Effector memory CD4-positive, alpha-beta T cell (primary cell): ENCODE measurements at regions not wholly inside any gene's neighbourhood (a gene's known extent, or its start where the extent isn't known, plus 50 kb on each side); places are given as distances from the start of the nearest gene placed in this dataset.

ENCODE experiments used
- DNase-seq, 3 donors: peaks; one replicate each; pipeline ENCODE4 v3.0.0-alpha.2; 2020
- H3K27ac ChIP-seq: 2 replicates; pipeline ENCODE4 v1.7.0; 2013; ENCODE audit warnings: mild to moderate bottlenecking, low read length, moderate library complexity; ENCODE audit not compliant: insufficient read depth, poor library complexity, severe bottlenecking
- H3K27me3 ChIP-seq: replicated peaks from 2 replicates; pipeline ENCODE4 v1.7.0; 2013; ENCODE audit warnings: mild to moderate bottlenecking, low read length; ENCODE audit not compliant: insufficient read depth, control insufficient read depth, poor library complexity, severe bottlenecking
- H3K36me3 ChIP-seq: 2 replicates; pipeline ENCODE4 v1.7.0; 2013; ENCODE audit warnings: mild to moderate bottlenecking, low read length, moderate library complexity; ENCODE audit not compliant: control insufficient read depth, insufficient read depth
- H3K4me1 ChIP-seq: 2 replicates; pipeline ENCODE4 v1.7.0; 2013; ENCODE audit warnings: low read length, mild to moderate bottlenecking; ENCODE audit not compliant: control insufficient read depth, insufficient read depth, poor library complexity, severe bottlenecking
- H3K4me3 ChIP-seq: 2 replicates; pipeline ENCODE4 v1.7.0; 2013; ENCODE audit warnings: low read length, low read depth, mild to moderate bottlenecking; ENCODE audit not compliant: insufficient read depth, poor library complexity, severe bottlenecking
- H3K9me3 ChIP-seq: 2 replicates; pipeline ENCODE4 v1.7.0; 2013; ENCODE audit warnings: mild to moderate bottlenecking, low read length, moderate library complexity; ENCODE audit not compliant: control insufficient read depth

DNA sequence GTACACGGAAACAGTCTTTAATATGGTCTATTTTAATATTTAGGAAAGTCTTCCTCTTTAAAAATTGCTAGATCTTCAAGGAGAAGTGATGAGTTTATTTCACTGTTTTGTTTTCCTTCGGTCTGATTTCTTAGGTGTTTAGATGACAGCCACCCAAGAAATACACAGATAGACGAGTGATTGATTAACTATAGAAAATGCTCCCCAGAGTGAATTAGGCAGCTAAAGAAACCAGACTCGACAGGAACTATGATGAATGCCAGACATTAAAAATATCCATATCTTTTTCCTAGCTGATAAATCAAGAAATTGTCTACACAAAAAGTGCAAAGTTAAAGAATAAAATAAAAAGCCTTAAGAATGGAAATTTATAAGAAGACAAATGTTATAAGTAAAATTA is 888.7 kb upstream of the CNTNAP5 start:
- Histone ChIP-seq H3K27me3 (no peaks in the 10 kb centered on the region), H3K4me1 (no peaks in the 10 kb centered on the region), H3K9me3 (no peaks in the 10 kb centered on the region), H3K27ac (no peak overlapping the region), H3K36me3 (no peaks in the 10 kb centered on the region), H3K4me3 (no peak overlapping the region)
- no peak for DNase-seq

GRCh38 chr2:123144082-123144481 is 881.0 kb upstream of the CNTNAP5 start:
- Histone ChIP-seq H3K27ac (no peak overlapping the region), H3K36me3 (no peaks in the 10 kb centered on the region), H3K9me3 (no peaks in the 10 kb centered on the region), H3K27me3 (no peaks in the 10 kb centered on the region), H3K4me3 (no peak overlapping the region), H3K4me1 (no peaks in the 10 kb centered on the region)
- DNase-seq, result no peak

- no peaks in the 10 kb centered on the region for H3K9me3 ChIP-seq
- H3K27me3 ChIP-seq, result no peaks in the 10 kb centered on the region
- H3K4me3 ChIP-seq, result no peak overlapping the region
- H3K36me3 ChIP-seq, result no peaks in the 10 kb centered on the region
- DNase-seq, result no peak
- H3K27ac ChIP-seq, result no peak overlapping the region
- H3K4me1 ChIP-seq, result no peaks in the 10 kb centered on the region
Observed at GRCh38 chr2:123153041-123153440, 872.0 kb upstream of the CNTNAP5 start.

DNA sequence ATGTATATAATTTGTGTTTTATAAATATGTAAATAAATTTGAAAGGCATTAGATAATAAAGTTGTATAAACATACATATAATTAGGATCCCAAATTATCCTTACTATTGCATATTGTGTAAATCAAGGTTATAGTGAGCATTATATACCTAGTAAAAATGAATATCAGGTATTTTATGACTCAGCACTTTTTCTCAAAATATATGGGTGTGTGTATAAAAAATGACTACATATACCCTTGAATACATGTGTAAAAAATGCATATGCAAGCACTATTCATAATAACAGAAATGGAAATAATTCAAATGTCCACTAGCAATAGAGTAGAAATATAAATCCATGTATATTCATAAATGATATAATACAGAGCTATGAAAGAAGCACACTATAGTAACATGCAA is 870.9 kb upstream of the CNTNAP5 start:
- Histone ChIP-seq H3K4me1 (no peaks in the 10 kb centered on the region), H3K4me3 (no peak overlapping the region), H3K9me3 (no peaks in the 10 kb centered on the region), H3K27me3 (no peaks in the 10 kb centered on the region), H3K27ac (no peak overlapping the region), H3K36me3 (no peaks in the 10 kb centered on the region)
- no peak for DNase-seq

- Histone ChIP-seq H3K4me3 (no peak overlapping the region), H3K27ac (no peak overlapping the region), H3K4me1 (no peaks in the 10 kb centered on the region), H3K9me3 (no peaks in the 10 kb centered on the region), H3K36me3 (no peaks in the 10 kb centered on the region), H3K27me3 (no peaks in the 10 kb centered on the region)
- DNase-seq, result no peak
Observed at GRCh38 chr2:123157016-123157415, 868.1 kb upstream of the CNTNAP5 start.

DNA sequence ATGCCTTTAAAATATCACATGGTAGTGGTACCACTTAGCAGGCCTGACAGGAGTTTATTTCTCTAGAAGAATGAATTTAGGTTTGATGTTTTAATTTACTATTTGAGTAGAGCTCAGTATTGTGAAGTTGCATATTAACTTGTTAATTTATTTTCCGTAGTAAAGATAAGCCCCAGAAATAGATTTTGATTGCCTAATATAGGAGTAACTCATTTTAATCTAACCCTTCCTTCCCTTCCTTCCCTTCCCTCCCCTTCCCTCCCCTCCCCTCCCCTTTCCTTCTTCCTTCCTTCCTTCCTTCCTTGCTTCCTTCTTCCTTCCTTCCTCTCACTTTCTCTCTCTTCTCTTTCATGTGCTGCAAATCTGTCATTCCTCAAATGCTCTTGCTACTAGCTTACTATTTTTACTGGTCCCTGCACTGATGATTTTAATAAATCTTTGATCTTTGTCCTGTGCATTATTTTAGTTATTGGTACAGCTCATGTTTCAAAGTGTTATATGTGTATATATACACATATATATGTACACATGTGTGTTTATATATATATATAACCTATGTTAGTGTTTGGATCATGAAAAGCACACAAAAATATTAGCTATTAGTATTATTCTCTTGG is 862.6 kb upstream of the CNTNAP5 start:
- H3K36me3 ChIP-seq, result no peaks in the 10 kb centered on the region
- no peaks in the 10 kb centered on the region for H3K9me3 ChIP-seq
- no peaks in the 10 kb centered on the region for H3K4me1 ChIP-seq
- no peaks in the 10 kb centered on the region for H3K27me3 ChIP-seq
- no peak overlapping the region for H3K27ac ChIP-seq
- H3K4me3 ChIP-seq, result no peak overlapping the region
- no peak for DNase-seq

- DNase-seq, result no peak
- Histone ChIP-seq H3K4me1 (no peaks in the 10 kb centered on the region), H3K4me3 (no peak overlapping the region), H3K9me3 (no peaks in the 10 kb centered on the region), H3K36me3 (no peaks in the 10 kb centered on the region), H3K27me3 (no peaks in the 10 kb centered on the region), H3K27ac (no peak overlapping the region)
Observed at GRCh38 chr2:123163398-123163797, 861.7 kb upstream of the CNTNAP5 start.

- Histone ChIP-seq H3K36me3 (no peaks in the 10 kb centered on the region), H3K4me3 (no peak overlapping the region), H3K27me3 (no peaks in the 10 kb centered on the region), H3K9me3 (no peaks in the 10 kb centered on the region), H3K27ac (no peak overlapping the region), H3K4me1 (no peaks in the 10 kb centered on the region)
- no peak for DNase-seq
Observed at GRCh38 chr2:123164216-123164615, 860.9 kb upstream of the CNTNAP5 start.

GRCh38 chr2:123165616-123166015 is 859.5 kb upstream of the CNTNAP5 start:
- Histone ChIP-seq H3K36me3 (no peaks in the 10 kb centered on the region), H3K4me3 (no peak overlapping the region), H3K9me3 (no peaks in the 10 kb centered on the region), H3K4me1 (no peaks in the 10 kb centered on the region), H3K27ac (no peak overlapping the region), H3K27me3 (no peaks in the 10 kb centered on the region)
- DNase-seq, result no peak

DNA sequence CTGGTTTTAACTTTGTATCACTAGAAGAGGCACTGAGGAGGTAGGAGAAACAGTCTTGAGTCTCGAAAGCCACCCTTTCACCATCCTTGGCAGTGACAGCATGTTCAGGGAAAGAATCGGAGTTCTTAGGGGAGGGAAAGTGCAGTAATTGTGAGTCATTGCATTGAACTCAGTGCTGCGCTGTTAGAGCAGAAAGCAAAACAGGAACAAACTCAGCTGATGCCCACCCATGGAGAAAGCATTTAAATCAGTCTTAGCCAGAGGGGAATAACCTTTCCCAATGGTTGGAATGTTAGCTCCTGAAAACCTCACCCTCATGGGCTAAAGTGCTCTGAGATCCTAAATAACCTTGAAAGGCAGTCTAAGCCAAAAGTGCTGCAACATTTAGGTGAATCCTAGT is 845.6 kb upstream of the CNTNAP5 start:
- H3K27ac ChIP-seq, result no peak overlapping the region
- DNase-seq, result no peak
- no peaks in the 10 kb centered on the region for H3K4me1 ChIP-seq
- no peak overlapping the region for H3K4me3 ChIP-seq
- H3K9me3 ChIP-seq, result no peaks in the 10 kb centered on the region
- no peaks in the 10 kb centered on the region for H3K36me3 ChIP-seq
- no peaks in the 10 kb centered on the region for H3K27me3 ChIP-seq
